NCI-H2107 (cell line): ENCODE measurements at regions not wholly inside any gene's neighbourhood (a gene's known extent, or its start where the extent isn't known, plus 50 kb on each side); places are given as distances from the start of the nearest gene placed in this dataset.

ENCODE experiments used
- DNase-seq: peaks from one replicate; lab custom pipeline; 2025; lab: John Stamatoyannopoulos, UW

DNA sequence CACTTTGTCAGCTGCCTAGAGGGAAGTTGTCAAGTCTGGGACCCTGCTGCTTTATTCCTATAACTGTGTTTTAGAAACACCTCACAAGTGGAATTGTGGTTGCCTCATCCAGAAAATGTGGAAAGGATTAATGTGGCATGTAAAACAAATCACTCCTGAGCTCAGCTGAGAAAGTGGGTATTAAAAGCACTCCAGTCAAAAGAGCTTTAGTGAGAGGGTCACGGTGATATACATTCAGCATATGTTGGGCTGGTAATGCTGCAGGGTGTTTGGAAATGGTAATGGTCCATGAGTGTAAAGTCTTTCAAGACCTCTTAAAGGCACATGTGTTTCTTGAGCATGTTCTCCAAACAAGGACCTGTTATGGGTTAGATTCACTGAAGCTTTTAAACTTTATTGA, 318.2 kb upstream of the MEOX2 start:
- DNase-seq = peak; percentile 53

GRCh38 chr7:16001477-16001876, 315.0 kb upstream of the MEOX2 start:
- DNase-seq = no peak

DNA sequence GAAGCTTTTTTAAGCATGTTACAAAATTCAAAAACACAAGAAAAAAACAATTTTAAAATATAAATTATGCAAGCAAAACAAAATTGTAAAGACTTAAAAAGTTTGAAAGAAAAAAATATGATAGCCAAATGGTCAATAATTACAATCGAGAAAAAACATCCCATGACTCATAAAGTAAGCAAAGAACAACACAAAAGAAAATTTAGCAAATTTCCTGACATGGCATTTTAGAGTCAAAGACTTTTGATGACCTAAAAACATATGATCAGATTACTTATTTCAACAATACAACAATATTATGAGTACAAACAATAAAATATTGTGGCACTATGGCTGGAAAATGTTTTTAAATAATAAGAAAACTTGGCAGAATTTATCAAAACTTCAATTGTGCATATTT, 312.1 kb upstream of the MEOX2 start:
- no peak for DNase-seq

GRCh38 chr7:15995027-15995426, 308.5 kb upstream of the MEOX2 start:
- no peak for DNase-seq

- no peak for DNase-seq
These were observed 302.7 kb upstream of the MEOX2 start for GRCh38 chr7:15989194-15989593.

DNA sequence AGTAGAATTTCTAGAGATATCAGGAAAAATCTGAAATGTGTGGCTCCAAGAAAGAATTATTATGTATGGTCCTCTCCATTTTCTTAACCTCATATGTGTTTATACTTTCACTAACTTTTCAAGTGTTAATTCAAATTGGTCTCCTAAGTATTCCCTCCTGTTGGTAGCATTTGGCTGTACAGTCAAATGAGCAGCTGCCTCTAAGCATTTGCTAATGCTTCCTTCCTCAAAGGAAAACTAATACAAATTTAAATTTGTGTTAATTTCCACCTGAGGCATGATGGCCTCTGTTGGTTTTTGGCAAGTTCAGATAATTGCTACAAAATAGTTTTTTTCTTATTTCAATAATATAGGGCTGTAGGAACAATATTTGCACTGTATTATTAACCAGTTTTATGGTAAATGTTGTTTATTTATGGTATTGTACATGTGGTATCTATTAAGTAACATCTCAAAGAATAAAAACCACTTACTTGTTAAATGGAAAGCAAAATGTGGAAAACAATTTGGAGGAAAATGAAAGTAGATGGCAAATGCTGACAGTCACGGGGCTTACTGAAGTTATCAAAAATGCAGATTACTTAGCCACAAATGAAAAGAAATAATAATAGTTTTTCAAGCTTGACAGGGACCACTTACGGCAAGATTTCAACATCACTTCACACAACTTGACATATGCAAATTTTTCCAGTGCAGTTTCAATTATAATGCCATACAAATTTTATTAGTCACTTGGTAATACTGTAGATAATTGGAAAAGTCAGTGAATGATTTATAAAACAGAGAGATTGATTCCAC, 299.3 kb upstream of the MEOX2 start:
- DNase-seq = no peak

DNA sequence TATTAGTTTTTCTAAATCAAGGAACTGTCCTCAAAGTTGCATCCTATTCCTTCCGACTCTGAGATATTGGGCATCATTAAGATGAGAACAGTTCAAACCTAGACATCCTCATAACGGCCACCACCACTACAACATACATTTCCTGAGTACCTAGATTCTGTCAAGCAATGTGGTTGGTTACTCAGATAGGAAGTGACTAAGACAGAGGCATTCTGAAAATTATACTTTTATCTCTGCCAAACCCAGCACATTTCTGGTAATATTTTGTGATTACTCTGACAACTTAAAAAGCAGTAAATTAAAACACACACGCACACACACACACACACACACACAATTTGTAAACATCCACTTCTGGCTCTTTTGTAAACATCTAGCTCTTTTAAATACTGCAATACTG, 291.2 kb upstream of the MEOX2 start:
- no peak for DNase-seq

DNA sequence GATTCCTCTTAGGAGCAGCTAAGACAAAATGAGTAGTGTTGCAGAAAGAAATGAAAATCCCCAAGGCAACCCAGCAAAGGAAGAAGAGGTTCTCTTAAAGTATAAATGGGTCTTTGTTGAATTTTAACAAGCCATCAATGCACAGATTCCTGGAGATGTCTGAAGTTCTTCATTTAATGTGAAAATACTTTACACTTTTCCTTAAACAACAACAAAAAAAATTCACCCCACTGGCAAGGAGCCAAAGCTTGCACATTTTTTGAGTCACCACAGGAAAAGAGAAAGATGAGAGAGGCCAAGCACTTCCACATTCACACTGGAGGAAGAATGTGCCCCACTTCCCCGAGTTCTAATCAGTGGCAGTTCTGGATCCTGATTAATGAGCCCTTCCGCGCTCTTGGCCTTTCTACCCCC, 286.4 kb upstream of the MEOX2 start:
- DNase-seq = no peak

DNA sequence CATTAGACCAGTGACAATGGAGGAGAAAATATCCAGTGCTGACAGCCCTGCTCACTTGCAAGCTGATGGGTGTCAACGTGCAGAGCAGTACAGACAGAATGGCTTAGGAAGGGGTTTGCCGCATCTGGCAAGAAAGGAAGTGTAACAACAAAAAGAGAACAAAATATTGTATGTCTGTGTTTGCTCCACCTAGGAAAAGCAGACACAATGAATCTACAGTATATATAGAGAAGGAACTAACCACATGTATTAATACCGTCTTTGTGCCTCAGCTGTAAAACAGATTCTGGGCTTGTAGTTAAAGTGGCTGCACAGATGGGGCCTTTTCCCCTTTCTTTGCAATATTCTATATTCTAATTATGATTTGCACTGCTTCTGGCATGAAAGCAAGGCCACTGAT, 281.1 kb upstream of the MEOX2 start:
- DNase-seq = no peak

- no peak for DNase-seq
These were observed 280.6 kb upstream of the MEOX2 start for GRCh38 chr7:15967121-15967520.

DNA sequence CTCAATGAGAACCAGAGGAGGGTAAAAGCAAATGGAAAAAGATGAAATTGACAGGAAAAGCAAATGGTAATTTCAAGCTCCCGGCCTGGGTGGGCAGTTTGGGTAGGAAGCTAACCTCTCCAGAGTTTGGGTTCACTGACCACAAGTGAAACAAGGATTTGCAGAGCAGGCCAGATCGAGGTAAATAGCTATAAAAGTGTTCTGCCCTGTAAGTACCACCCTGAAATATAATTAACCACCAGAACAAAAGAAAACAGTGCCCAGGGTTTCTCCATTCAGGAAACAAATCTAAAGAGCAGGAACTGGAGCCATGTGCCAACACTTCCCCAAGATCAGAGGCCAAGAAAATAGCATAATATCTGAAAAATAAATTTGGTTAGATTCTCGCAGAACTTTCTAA, 276.7 kb upstream of the MEOX2 start:
- no peak for DNase-seq

GRCh38 chr7:15954671-15955354, 268.3 kb upstream of the MEOX2 start:
- no peak for DNase-seq

GRCh38 chr7:15950299-15950698, 263.8 kb upstream of the MEOX2 start:
- no peak for DNase-seq

- no peak for DNase-seq
These were observed 261.3 kb upstream of the MEOX2 start for GRCh38 chr7:15947754-15948153.

GRCh38 chr7:15938115-15938514, 251.6 kb upstream of the MEOX2 start:
- no peak for DNase-seq

DNA sequence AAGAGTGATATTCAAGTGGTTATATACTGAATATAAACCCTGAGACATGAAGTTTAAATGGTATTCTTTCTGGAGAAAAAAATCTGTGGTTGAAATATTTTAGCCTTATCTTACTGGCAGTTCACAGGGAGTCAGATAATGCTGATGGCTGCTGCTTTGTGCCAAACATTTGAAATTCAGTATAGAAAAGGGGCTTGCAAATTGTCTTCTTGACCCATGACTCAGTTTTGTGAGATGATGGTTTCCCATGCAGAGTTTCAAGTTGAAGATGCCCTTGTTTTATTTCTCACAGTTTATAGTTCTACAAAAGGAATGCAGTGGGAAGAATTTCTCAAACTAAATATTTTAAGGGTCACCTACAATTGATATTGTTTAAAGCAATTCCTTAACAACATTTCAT, 251.1 kb upstream of the MEOX2 start:
- no peak for DNase-seq

DNA sequence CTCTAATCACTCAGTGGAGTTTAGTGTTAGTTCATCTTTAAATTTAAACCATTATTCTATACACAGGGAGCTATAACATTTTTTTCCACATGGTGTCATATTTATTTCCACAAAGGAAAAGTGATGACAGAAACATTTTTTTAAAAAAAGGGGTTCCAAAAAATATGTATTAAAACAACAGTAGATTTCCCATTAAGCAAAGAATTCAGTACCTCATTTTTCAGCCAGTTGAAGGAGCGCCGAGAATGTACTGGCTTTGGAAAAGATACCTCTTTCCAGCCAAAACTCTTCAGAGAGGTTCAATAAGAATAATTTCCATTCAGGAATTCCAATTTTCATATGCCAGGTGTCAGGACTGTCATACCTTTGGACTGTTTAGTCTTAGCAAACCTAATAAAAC, 250.5 kb upstream of the MEOX2 start:
- DNase-seq = no peak

DNA sequence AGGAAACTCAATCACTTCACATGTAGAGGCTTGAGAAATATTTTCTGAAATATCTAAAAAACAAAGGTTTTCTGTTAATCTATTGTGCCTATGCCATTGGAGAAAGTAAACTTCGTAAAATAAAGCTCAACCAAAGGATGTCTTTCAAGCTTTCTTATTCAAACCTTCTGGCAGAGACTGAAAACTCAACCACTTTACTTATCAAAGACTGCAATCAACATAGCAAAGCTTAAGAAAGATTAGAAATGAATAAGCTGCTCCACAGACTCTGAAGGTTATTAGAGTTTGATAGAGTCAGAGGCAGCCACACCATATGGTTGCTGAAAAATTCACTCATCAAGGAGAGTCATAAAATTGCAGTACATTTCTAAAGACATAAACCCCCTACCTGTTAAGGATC, 245.8 kb upstream of the MEOX2 start:
- no peak for DNase-seq

- no peak for DNase-seq
These were observed 242.9 kb upstream of the MEOX2 start for GRCh38 chr7:15929411-15929810.

- DNase-seq = no peak
These were observed 239.1 kb upstream of the MEOX2 start for GRCh38 chr7:15925608-15926007.

DNA sequence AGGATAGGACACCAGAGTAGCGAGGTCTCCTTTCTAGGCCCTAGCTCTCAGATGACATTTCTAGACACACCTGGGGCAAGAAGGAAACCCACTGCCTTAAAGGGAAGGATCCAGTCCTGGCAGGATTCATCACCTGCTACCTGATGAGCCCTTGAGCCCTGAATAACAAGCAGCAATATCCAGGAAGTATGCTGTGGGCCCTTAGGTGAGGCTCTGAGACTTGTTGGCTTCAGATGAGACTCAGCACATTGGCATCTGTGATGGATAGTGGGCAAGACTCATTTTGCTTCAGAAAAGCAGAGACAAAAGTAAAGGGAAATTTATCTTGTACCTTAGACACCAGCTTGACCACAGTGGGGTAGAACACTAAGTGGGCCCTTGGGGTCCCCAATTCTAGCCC, 238.4 kb upstream of the MEOX2 start:
- DNase-seq = no peak

GRCh38 chr7:15922002-15922401, 235.5 kb upstream of the MEOX2 start:
- DNase-seq = no peak

- DNase-seq = no peak
These were observed 235.1 kb upstream of the MEOX2 start for GRCh38 chr7:15921576-15921975.

DNA sequence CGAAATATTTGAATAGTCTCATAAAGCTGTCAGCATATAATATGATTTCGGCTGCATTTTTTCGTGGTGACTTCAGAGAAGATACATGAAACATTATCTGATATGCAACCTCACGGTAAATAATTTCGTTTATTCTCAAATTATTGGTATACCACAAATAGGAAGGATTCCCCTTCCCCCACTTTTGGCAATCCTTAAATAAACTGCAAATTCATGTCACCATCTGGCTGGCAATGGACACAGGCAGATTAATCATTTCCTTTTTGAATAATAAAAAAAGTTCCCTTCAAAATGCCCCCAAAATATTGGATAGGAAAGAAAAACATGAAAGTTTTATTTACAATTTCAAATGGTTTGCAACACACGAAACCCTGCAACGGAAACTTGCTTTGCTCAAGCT, 234.5 kb upstream of the MEOX2 start:
- DNase-seq = no peak
